ENCODE measurements at regions not wholly inside any gene's neighbourhood (a gene's known extent, or its start where the extent isn't known, plus 50 kb on each side); places are given as distances from the start of the nearest gene placed in this dataset.
"Not testable (repeated sequence)": the region's sequence is repeated elsewhere in the genome, so short reads cannot be mapped to it uniquely, and the experiment has no call there.

DNA sequence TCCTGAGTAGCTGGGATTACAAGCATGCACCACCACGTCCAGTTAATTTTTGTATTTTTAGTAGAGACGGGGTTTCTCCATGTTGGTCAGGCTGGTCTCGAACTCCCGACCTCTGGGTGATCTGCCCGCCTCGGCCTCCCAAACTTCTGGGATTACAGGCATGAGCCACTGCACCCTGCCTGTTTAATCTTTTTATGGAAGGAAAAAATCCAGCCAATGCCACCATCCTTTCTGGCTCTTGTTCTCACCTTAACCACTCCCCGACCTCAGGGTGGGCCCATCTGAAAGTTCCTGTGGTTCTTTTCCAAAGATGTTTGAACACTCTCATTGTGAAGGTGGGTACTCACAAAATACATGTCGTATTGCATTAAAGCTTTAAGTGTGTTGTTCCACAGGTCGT, 336.2 kb downstream of the TCERG1L start:
- not testable (repeated sequence) for TF ChIP-seq POLR2A (IDR thresholded peaks at IDR 0.05; ENCODE audit: low read depth, low read length); SPI1 (IDR thresholded peaks at IDR 0.05; ENCODE audit: low read depth, low read length); POLR2AphosphoS5 (IDR thresholded peaks at IDR 0.05; ENCODE audit: low read depth, low read length); PAX5 (IDR thresholded peaks at IDR 0.05; ENCODE audit: insufficient read depth, low read length, severe bottlenecking); TAF1 (IDR thresholded peaks at IDR 0.05; ENCODE audit: low read depth, low read length); POU2F2 (IDR thresholded peaks at IDR 0.05; ENCODE audit: low read depth, low read length)
